ENCODE measurements at regions not wholly inside any gene's neighbourhood (a gene's known extent, or its start where the extent isn't known, plus 50 kb on each side); places are given as distances from the start of the nearest gene placed in this dataset.

DNA sequence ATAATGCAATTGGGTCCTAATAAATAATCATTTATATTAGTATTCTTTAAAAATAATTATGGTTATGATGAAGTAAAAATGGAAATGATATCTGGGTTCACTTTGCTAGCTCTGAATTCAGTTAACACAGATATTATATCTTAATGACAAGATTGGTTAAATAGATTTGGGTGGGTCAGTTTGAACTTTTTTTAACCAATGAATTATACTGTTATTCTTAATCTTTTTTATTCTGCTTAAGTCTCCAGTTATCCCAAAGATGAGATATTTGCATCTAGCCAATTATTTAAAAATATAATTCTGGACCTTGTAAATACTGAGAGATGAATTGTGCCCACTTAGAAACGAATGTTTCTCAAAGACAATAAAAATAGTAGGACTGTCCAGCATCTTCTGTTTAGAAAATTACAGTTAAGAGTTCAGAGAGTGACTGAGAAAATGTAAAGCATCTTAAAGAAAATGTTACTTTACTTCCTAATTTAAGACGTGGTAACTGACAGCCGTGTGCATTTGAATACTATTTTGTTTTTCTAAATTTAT, 345.2 kb downstream of the USP25 start:
- DNase-seq: no peak

GRCh38 chr21:16075649-16076282, 346.0 kb downstream of the USP25 start:
- no peak for DNase-seq

GRCh38 chr21:16076465-16076864, 346.7 kb downstream of the USP25 start:
- no peak for DNase-seq

- no peak for DNase-seq
These were observed 348.6 kb downstream of the USP25 start for GRCh38 chr21:16078382-16078781.

DNA sequence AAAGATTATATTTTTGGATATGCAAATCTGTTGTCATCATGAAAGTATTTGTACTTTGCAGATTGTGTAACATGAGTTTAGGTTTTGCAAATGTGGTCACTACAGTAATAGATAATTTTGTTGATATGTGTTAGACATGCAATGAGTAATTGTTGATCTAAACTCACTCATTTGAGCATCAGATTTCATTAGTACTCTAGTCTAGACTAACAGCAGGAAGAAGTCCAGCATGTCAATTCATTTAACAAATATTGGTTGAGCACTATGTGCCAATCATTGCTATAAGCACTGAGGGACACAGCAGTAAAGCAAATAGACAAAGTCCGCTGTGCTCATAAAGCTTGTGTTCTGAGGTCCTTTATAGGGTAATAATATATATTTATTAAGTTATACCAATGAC, 350.0 kb downstream of the USP25 start:
- no peak for DNase-seq

GRCh38 chr21:16081304-16081703, 351.5 kb downstream of the USP25 start:
- no peak for DNase-seq

DNA sequence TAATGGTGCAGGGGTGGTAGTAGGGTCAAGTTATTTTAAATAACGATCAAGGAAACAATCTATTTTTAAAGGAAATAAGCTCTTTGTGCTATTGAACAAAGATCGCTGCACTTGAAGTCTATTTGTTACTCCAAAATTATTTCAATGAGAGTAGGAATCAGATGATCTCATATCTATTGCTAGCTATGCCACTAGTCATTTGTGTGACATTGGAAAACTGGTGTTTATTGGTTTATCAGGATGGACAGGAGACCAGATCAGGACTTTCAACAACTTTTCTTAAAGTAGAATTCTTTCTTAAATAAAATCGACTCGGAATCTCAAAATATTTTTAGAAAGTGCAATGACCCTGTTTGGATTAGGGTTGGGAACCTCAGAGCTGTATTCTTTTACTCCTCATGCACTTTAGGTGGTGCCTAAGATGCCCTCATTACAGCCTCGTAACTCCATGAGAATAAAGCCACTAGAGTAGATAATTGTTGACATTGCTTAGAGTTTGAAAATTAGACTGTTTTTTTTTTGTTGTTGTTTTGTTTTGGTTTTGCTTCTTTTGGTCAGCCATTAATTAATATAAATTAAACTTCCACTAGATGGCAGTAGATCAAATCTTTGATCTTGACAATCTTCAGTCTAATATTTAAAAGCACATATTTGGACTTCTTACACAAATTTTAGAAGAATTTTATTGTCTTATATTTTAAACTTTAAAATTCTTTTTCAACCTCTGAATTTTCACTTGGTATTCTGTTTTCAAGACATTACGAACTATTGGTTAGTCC, 352.4 kb downstream of the USP25 start:
- no peak for DNase-seq

- no peak for DNase-seq
These were observed 355.1 kb downstream of the USP25 start for GRCh38 chr21:16084776-16085364.

DNA sequence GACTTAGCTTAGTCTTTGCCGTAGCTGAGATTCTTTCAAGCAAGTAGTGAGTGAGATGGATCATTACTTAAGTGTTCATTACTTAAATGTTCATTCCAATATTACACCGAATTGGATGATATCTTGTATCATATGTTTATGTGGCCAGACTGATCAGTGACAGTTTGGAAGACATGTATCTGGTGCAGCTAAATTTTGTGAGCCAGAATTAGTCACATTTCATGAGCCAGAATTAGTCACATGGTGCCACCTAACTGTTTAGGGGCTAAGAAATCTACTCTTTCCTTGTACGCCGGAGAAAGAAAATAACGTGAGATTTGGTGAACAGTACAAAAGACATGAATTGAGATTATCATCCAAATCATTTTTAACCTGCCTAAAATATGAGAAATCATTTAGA, 355.6 kb downstream of the USP25 start:
- DNase-seq: no peak

- DNase-seq: no peak
These were observed 356.3 kb downstream of the USP25 start for GRCh38 chr21:16086121-16086520.

GRCh38 chr21:16086936-16087335, 357.2 kb downstream of the USP25 start:
- DNase-seq: no peak

- no peak for DNase-seq
These were observed 357.7 kb downstream of the USP25 start for GRCh38 chr21:16087523-16087922.

GRCh38 chr21:16088056-16088455, 358.3 kb downstream of the USP25 start:
- no peak for DNase-seq

GRCh38 chr21:16095005-16095404, 365.2 kb downstream of the USP25 start:
- DNase-seq: no peak

- no peak for DNase-seq
These were observed 367.2 kb downstream of the USP25 start for GRCh38 chr21:16096988-16097387.

- no peak for DNase-seq
These were observed 372.3 kb downstream of the USP25 start for GRCh38 chr21:16102113-16102512.

DNA sequence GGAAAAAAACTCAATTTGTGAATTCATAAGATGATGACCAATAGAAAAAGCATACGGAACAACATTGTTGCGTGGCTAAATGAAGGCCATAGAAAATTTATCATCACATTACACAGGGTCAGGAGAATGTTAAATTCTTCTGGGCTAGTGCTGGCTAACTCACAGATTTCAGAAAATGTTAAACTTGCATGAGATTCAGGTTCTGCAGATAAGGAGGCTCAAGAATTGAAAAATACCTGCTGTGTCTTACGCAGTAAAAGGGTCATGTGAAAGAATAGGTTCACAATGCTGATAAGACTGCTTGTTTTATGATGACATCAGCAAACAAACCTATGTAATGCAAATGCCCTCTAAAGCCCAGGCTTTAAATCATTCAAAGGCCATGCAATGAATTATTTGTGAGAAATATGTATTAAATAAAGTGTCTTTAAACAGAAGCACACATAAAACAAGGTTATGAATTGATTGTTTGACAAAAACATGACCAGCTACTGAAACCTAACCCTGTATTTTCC, 378.8 kb downstream of the USP25 start:
- DNase-seq: no peak

- no peak for DNase-seq
These were observed 383.4 kb downstream of the USP25 start for GRCh38 chr21:16113052-16113715.

DNA sequence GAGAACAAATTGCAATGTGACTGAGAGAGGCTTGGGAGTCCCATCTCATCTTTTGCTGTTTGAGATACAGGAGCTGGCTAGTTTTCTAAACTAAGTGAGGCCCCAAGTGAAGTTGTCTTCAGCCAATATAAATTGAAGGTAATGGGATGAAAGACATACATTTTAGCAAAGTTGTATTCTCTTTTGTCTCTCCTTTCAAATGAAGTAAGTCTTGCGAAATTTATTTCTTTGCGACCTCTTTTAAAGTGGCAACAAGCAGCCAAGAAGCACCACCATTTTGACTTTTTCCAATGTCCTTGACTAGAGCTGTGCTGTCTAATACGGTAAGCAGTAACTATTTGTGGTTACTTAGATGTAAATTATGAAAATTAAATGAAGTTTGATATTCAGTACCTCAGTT, 385.7 kb downstream of the USP25 start:
- DNase-seq: no peak

GRCh38 chr21:16116069-16116468, 386.3 kb downstream of the USP25 start:
- no peak for DNase-seq

DNA sequence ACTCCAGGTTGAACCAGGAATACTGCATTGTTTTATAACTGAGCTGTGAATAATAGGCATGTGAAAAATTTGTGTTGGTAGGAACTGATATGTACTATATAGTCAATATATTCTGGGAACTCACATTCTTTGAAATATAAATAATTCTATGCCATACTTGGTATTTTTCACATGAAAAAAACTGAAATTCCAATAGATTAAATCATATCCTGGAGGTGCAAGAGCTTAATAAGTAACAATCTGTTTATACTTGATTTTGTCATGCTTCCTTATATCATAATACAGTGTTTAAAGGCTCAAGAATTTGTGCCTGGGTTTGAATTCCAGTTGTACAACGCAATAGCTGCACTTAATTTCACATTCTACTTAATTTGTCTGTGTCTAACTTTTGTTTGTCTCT, 387.0 kb downstream of the USP25 start:
- DNase-seq: no peak

GRCh38 chr21:16117331-16117730, 387.5 kb downstream of the USP25 start:
- DNase-seq: no peak

Data from MV-4-11 (cell line).